ENCODE measurements at regions not wholly inside any gene's neighbourhood (a gene's known extent, or its start where the extent isn't known, plus 50 kb on each side); places are given as distances from the start of the nearest gene placed in this dataset.

DNA sequence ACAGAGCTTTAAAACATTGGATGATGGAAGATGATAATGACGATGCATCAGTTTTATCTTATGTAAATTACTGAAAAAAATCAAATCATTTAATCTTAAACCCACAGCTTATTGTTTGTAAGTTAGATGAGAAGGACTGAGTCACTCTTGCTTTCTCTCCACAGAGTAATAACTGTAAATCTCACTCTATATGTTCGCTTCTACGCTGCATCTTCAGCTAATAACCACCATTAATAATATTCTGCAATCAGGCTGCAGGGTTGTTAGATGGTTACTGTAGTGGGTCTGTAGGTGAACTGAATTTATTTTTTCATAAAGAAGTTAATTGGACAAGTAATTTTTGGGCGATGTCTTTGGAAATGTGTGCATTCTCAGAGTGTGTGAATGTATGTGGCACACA lies 260.0 kb downstream of the FAT3 start:
- no peak for DNase-seq

GRCh38 chr11:92489826-92490399 lies 265.3 kb downstream of the FAT3 start:
- no peak for DNase-seq

- DNase-seq, result no peak
Measured at GRCh38 chr11:92492372-92492771, 267.8 kb downstream of the FAT3 start.

DNA sequence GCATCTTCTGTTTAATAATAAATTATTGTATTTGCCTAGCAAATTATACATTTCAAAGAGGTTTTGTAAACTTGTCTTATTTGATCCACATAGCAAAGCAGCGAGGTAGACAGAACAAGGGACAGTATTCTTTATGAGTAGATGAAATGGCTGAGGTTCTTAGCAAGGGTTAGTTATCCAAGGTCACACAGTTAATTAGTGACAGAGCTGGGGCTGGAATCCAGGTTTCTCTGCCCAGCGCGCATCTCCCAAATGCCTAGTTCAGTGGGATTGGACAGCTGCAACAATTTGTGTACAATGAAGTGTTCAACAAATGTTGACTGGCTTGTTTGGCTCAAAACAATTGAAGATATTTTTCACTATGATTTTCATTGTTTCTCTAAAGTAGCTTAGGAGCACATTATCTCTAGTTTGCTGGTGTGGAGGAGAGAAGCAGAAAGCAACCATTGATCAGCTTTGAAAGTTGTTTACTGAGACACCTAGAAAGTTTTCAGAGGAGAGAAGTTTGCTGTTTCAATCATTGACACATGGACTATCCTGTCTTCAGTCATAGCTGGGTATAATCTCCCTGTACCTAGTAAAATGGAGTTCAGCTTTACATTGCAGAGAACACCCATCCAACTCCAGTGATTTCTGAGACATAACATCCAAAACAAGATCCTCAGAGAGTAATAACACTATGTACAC lies 270.6 kb downstream of the FAT3 start:
- DNase-seq, result no peak

GRCh38 chr11:92500453-92500852 lies 275.8 kb downstream of the FAT3 start:
- DNase-seq, result no peak

DNA sequence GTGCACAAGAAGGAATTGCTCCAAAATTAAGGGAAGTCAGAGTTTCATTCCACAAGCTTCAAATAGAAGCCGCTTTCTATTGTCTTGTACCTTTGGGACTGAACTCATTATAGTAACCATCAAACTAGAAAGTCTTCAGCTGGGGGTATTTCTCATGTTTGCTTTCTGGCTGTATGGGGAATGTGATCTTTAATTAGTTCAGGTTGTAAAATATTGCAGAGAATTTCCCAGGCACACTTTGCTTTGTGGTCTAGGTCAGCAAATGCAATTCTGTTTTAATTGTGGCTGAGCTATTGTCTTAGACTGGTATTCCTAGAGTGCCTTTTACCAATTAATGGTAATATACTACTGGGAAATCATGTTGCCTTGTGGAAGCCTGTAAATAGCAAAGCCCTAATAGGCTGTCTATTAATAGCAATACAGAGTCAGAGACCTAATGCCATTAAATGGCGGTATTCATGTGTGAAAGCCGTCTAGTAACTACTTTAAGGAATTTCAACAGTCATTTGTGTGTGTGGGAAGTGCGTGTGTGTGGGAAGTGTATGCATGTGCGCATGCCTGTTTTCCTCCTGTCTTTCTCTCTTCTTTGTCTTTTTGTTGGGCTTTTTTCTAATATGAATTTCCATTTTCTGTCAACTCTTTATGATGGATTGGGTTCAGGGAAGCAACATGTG lies 276.6 kb downstream of the FAT3 start:
- no peak for DNase-seq

DNA sequence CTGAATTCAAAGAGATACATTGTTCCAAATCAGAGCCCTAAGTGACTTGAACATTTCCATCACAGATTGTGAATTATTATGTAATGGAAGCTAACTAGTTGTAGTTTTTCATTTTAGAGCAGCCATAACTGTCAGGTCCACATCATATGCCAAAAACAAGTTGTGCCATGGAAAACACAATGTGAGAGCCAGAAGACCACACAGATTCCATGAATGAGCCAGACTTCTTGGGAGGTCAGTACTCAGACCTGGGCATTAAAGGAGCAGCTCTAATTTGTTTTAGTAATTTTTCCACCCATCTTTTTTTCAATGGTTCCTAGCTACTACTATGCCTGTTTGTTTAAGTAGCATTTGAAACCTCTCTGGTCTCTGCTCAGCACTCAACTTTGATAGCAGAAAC lies 279.4 kb downstream of the FAT3 start:
- DNase-seq, result no peak

DNA sequence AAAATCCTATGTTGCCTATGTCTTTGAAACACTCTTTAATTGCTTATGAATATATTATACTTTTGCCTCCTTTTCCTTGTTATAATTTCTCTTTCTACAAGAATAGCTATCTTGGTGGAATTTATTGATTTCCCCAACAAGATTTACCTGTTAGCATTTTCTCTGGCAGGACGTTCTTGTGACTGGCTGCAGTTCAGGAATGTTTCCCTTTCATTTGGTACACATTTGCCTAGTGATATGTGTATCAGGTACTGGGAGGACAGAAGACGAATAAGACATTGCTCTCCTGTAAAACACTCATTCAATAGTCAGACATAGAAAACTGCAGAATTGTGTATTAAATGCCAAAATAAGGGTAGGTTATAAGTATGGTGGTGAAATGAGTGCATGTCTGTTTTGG lies 279.9 kb downstream of the FAT3 start:
- DNase-seq, result no peak

- DNase-seq, result no peak
Measured at GRCh38 chr11:92505689-92506088, 281.1 kb downstream of the FAT3 start.

GRCh38 chr11:92506809-92507336 lies 282.3 kb downstream of the FAT3 start:
- DNase-seq, result no peak

GRCh38 chr11:92510591-92510990 lies 286.0 kb downstream of the FAT3 start:
- no peak for DNase-seq

DNA sequence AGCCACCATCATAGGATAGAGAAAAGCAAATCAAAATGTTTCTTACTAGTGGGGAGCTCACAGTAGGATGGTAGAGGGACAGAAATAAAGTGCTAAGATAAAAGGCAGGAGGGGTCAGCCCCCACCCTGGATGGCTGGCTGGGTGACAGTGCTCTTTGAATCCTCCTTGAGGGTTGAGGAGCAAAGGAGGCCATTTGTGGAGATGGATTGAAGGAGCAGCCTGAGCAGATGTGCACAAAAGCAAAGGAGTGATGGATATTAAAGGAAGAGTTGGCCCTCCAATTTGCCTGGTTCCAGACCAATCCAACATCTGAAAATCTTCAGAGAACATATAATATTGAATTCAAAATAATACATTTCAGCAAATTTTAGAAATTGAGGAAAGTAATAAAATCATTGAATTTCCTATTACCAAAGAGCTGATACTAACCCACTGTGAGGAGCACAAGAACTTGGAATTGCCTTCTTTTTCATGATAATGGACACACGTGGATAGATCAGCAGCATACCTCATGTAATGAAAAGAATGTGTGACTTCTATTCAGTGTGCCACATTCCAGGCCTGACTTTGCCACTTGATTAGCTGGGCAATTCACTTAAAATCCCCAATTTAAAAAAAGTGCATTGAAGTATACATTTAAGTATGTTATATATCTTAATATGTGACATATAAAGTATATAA lies 287.0 kb downstream of the FAT3 start:
- no peak for DNase-seq

DNA sequence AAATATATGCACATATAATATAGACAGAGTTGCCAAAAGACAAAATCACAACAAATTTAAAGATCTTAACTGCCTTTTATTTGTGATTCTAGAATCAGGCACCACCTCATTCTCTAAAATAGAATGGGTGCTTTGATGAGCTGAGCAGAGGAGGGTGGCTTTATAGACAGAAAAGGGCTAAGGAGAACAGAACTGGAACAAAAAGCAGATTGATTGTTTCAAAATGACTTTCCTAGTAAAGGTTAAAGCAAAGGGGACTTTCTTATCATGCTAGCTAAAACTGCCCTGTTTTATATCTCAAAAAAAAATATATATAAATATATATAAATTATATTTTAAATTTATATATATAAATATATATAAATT lies 287.6 kb downstream of the FAT3 start:
- DNase-seq, result no peak

GRCh38 chr11:92523611-92524010 lies 299.0 kb downstream of the FAT3 start:
- no peak for DNase-seq

GRCh38 chr11:92524542-92524941 lies 299.9 kb downstream of the FAT3 start:
- no peak for DNase-seq

- DNase-seq, result no peak
Measured at GRCh38 chr11:92527467-92527866, 302.8 kb downstream of the FAT3 start.

DNA sequence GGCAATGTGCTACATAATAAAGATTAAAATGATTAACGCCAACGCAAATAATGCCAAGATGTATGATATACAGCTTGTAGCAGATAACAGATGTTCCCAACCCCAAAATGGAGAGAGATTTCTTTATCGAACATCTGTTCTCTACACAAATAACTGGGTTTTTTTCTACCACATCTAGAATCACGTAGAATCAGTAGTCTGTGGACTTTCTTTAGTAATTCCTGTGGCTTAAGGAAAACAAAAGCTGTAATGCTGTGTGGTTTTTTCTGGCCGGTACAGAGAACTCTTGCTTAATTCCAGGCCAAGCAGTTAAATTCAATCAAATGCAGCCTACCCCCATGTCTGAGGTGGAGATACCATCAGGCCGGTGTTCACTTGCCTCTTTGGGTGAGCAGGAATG lies 303.4 kb downstream of the FAT3 start:
- no peak for DNase-seq

DNA sequence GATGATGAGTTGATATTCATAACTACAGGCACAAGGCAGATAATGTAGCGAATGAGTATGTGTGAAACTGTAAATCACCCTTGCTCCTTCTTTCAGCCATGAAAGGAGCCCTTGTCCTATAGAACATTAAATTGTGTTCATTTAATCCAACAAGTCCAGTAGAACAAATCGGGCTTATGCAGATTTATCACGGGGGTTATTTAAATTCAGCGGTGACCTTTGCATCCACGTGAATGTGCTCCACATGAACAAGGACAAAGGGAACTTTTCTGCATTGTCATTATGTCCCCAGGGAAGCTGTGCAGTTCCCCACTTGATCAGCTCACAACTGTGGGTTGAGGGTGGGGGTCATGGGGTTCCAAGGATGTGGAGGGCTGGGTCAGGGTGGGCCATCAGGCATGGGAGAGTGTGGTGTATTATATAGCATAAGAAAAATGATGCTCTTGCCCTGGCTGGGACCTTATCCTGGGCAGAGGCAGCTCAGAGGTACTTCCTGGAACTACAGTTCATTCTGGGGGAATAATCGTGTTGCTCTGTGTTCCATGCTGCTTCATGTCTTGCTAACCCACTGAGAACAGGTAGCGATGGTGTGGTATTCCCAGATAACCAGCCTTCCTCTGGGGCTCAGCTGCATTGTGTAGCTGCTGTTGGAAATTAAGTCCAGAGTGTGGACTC lies 306.6 kb downstream of the FAT3 start:
- DNase-seq, result no peak

DNA sequence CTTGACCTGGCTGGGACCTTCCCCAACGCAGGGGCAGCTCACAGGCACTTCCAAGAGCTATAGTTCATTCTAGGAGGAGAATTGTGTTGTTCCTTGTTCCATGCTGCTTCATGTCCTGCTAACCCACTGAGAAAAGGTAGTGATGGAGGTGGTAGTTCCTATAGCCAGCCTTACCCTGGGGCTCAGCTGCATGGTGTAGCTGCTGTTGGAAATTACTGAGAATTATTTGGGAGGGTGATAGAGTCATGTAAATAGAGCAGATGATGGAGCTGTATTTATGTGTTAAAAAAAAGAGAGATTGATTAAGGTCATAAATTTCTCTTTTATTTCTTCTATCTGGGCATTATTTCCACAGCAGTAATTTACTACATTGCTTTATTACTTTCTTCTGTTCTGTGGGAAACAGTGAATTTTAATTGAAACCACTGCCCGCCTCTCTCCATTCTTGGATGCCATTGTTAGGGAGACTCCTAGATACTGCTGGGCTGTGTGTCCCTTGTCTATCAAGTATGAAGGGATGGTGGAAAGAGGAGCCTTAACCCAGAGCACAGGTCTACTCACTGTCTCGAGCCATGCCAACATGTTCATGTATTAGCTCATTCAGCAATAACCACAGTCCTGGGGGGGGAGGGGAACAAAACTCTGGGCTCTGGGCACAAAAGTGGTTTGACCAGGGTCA lies 309.2 kb downstream of the FAT3 start:
- no peak for DNase-seq

DNA sequence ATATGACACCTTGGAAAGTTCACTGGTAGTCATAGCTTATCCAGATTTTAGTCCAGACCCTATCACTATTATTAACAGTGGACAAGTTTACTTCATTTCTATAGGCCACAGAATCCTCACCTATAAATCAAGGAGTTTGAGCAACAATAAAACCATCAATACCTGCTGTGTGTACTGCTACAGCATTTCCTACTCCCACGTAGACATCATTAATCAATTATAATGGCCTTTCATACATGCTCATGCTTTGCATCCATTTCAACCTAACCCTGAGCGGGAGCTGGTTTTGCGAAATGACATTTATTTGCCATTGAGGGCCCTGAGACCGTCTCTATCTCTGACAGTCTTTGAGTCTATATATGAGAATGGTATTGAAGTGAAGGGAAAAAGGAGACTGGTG lies 312.3 kb downstream of the FAT3 start:
- no peak for DNase-seq

GRCh38 chr11:92540096-92540495 lies 315.5 kb downstream of the FAT3 start:
- DNase-seq, result no peak

- DNase-seq, result no peak
Measured at GRCh38 chr11:92545906-92546471, 321.4 kb downstream of the FAT3 start.

All from GDM1 (cell line).